Esophagus (tissue), 2 donors: ENCODE measurements at regions not wholly inside any gene's neighbourhood (a gene's known extent, or its start where the extent isn't known, plus 50 kb on each side); places are given as distances from the start of the nearest gene placed in this dataset.

ENCODE experiments used
- H3K27ac ChIP-seq, 2 donors: one replicate each; pipeline ENCODE4 v1.5.1; 2013; ENCODE audit warnings: low read depth in 2 of 2, mild to moderate bottlenecking in 2 of 2, inconsistent platforms in 1 of 2, low read length in 1 of 2, moderate library complexity in 1 of 2
- H3K27me3 ChIP-seq, 2 donors: one replicate each; pipeline ENCODE4 v1.6.1; 2013; ENCODE audit warnings: low read length in 2 of 2, control low read depth in 1 of 2, mild to moderate bottlenecking in 1 of 2; ENCODE audit not compliant: insufficient read depth in 2 of 2, control insufficient read depth in 1 of 2
- H3K36me3 ChIP-seq, 2 donors: one replicate each; pipeline ENCODE4 v1.6.1; 2013; ENCODE audit warnings: low read length in 1 of 2; ENCODE audit not compliant: control insufficient read depth in 2 of 2, insufficient read depth in 2 of 2
- H3K4me1 ChIP-seq, 2 donors: one replicate each; pipeline ENCODE4 v1.6.1; 2013; ENCODE audit warnings: low read length in 1 of 2; ENCODE audit not compliant: control insufficient read depth in 2 of 2, insufficient read depth in 2 of 2
- H3K4me3 ChIP-seq, 2 donors: one replicate each; pipeline ENCODE4 v1.5.1; 2013; ENCODE audit warnings: low read length in 2 of 2, mild to moderate bottlenecking in 2 of 2, low read depth in 1 of 2, moderate library complexity in 1 of 2
- H3K9me3 ChIP-seq, 2 donors: one replicate each; pipeline ENCODE4 v1.6.1; 2013; ENCODE audit warnings: mild to moderate bottlenecking in 2 of 2, low read depth in 1 of 2, low read length in 1 of 2, moderate library complexity in 1 of 2; ENCODE audit not compliant: control insufficient read depth in 2 of 2, insufficient read depth in 1 of 2
- WGBS, 2 donors: extraction: QIAGEN DNeasy Blood & Tissue Kit; methylation state at CpG; one replicate each; pipeline ENCODE4 v1.1.7; 2013; 5-methylcytosine and 5-hydroxymethylcytosine counted together
- donor health status: healthy with polysubstance abuse.
- donor health status: Bipolar disorder and iron deficiency.

- no peak overlapping the region for H3K27ac ChIP-seq
- no peaks in the 10 kb centered on the region for H3K27me3 ChIP-seq
- WGBS, 2 donors: 70 to 76% methylated on average over 2 of the region's 2 CpGs
- no peak overlapping the region for H3K4me3 ChIP-seq
- no peaks in the 10 kb centered on the region for H3K9me3 ChIP-seq
- no peaks in the 10 kb centered on the region for H3K4me1 ChIP-seq
- H3K36me3 ChIP-seq: no peaks in the 10 kb centered on the region
These were observed 502.6 kb upstream of the HS3ST1 start for GRCh38 chr4:11931266-11931820.

- Histone ChIP-seq H3K36me3 (no peaks in the 10 kb centered on the region), H3K9me3 (no peaks in the 10 kb centered on the region), H3K4me3 (no peak overlapping the region), H3K27me3 (no peaks in the 10 kb centered on the region), H3K27ac (no peak overlapping the region), H3K4me1 (no peaks in the 10 kb centered on the region)
- WGBS, 2 donors: 63 to 69% methylated on average over 1 of the region's 1 CpG
These were observed 500.4 kb upstream of the HS3ST1 start for GRCh38 chr4:11929080-11929479.

- no peak overlapping the region for H3K4me3 ChIP-seq
- 77 to 84% methylated on average over 1 of the region's 1 CpG for WGBS, 2 donors
- H3K9me3 ChIP-seq: no peaks in the 10 kb centered on the region
- H3K4me1 ChIP-seq: no peaks in the 10 kb centered on the region
- H3K27ac ChIP-seq: no peak overlapping the region
- no peaks in the 10 kb centered on the region for H3K36me3 ChIP-seq
- no peaks in the 10 kb centered on the region for H3K27me3 ChIP-seq
These were observed 490.6 kb upstream of the HS3ST1 start for GRCh38 chr4:11919316-11919715.

GRCh38 chr4:11914406-11914805, 485.7 kb upstream of the HS3ST1 start:
- Histone ChIP-seq H3K36me3 (no peaks in the 10 kb centered on the region), H3K4me3 (no peak overlapping the region), H3K27me3 (no peaks in the 10 kb centered on the region), H3K9me3 (no peaks in the 10 kb centered on the region), H3K27ac (no peak overlapping the region), H3K4me1 (no peaks in the 10 kb centered on the region)
- WGBS, 2 donors: 13 to 19% methylated on average over 1 of the region's 1 CpG

GRCh38 chr4:11912886-11913285, 484.2 kb upstream of the HS3ST1 start:
- Histone ChIP-seq H3K27me3 (no peaks in the 10 kb centered on the region), H3K4me3 (no peak overlapping the region), H3K36me3 (no peaks in the 10 kb centered on the region), H3K4me1 (no peaks in the 10 kb centered on the region), H3K9me3 (no peaks in the 10 kb centered on the region), H3K27ac (no peak overlapping the region)

GRCh38 chr4:11910812-11911211, 482.1 kb upstream of the HS3ST1 start:
- Histone ChIP-seq H3K27ac (no peak overlapping the region), H3K36me3 (no peaks in the 10 kb centered on the region)
- WGBS, 2 donors: 76 to 80% methylated on average over 3 of the region's 3 CpGs

GRCh38 chr4:11908712-11909111, 480.0 kb upstream of the HS3ST1 start:
- 51 to 71% methylated on average over 4 of the region's 4 CpGs for WGBS, 2 donors
- no peaks in the 10 kb centered on the region for H3K27me3 ChIP-seq
- H3K4me3 ChIP-seq: no peak overlapping the region

More at GRCh38 chr4:11910812-11911211, 482.1 kb upstream of the HS3ST1 start:
- no peak overlapping the region for H3K4me3 ChIP-seq
- no peaks in the 10 kb centered on the region for H3K27me3 ChIP-seq
- no peaks in the 10 kb centered on the region for H3K9me3 ChIP-seq
- no peaks in the 10 kb centered on the region for H3K4me1 ChIP-seq

GRCh38 chr4:11908205-11908604, 479.5 kb upstream of the HS3ST1 start:
- Histone ChIP-seq H3K4me1 (no peaks in the 10 kb centered on the region), H3K9me3 (no peaks in the 10 kb centered on the region), H3K27ac (no peak overlapping the region), H3K27me3 (no peaks in the 10 kb centered on the region), H3K36me3 (no peaks in the 10 kb centered on the region), H3K4me3 (no peak overlapping the region)
- WGBS, 2 donors: 70 to 75% methylated on average over 3 of the region's 3 CpGs

More at GRCh38 chr4:11908712-11909111, 480.0 kb upstream of the HS3ST1 start:
- H3K36me3 ChIP-seq: no peaks in the 10 kb centered on the region
- no peaks in the 10 kb centered on the region for H3K9me3 ChIP-seq
- no peaks in the 10 kb centered on the region for H3K4me1 ChIP-seq
- H3K27ac ChIP-seq: no peak overlapping the region

- Histone ChIP-seq H3K27ac (no peak overlapping the region), H3K4me3 (no peak overlapping the region), H3K36me3 (no peaks in the 10 kb centered on the region), H3K4me1 (no peaks in the 10 kb centered on the region), H3K9me3 (no peaks in the 10 kb centered on the region), H3K27me3 (no peaks in the 10 kb centered on the region)
- 55 to 56% methylated on average over 9 of the region's 9 CpGs for WGBS, 2 donors
These were observed 476.4 kb upstream of the HS3ST1 start for GRCh38 chr4:11904846-11905739.

- H3K27me3 ChIP-seq: no peaks in the 10 kb centered on the region
- H3K9me3 ChIP-seq: no peaks in the 10 kb centered on the region
- no peaks in the 10 kb centered on the region for H3K4me1 ChIP-seq
- WGBS, 2 donors: 8 to 40% methylated on average over 2 of the region's 2 CpGs
- no peak overlapping the region for H3K4me3 ChIP-seq
- no peak overlapping the region for H3K27ac ChIP-seq
- H3K36me3 ChIP-seq: no peaks in the 10 kb centered on the region
These were observed 475.4 kb upstream of the HS3ST1 start for GRCh38 chr4:11904117-11904535.
